ENCODE measurements at regions not wholly inside any gene's neighbourhood (a gene's known extent, or its start where the extent isn't known, plus 50 kb on each side); places are given as distances from the start of the nearest gene placed in this dataset.

DNA sequence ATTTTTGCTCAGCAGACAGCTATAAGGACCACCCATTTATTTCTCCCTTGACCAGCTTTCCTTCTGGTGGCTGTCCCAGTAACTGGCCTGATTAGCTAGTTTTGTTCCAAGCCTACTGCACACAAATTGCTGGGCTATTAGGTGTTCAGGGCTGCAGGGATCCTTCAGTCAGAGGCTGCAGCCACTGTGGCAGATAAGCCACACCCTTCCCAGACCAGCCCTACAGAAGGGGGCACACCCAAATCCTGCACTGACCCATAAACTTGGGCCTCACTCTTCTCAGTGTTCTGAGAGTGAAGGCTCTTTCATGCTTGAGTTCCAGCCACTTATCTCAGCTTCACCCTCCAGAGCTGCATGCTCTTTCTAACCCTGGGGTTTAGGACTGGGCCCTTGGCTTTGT lies 200.0 kb downstream of the AASDHPPT start:
- no peaks in the 10 kb centered on the region for H3K36me3 ChIP-seq (ENCODE audit: control insufficient read depth, insufficient read depth, low read length, severe bottlenecking)
- no peaks in the 10 kb centered on the region for H3K27me3 ChIP-seq (replicated peaks; ENCODE audit: control insufficient read depth, insufficient read depth, low read length)
- H3K9me3 ChIP-seq (ENCODE audit: control insufficient read depth, low read length), result no peaks in the 10 kb centered on the region
- no peak overlapping the region for H3K4me3 ChIP-seq (ENCODE audit: low read length)
- H3K4me1 ChIP-seq (ENCODE audit: control insufficient read depth, insufficient read depth, low read length), result peaks cover 18% of the 10 kb centered on the region
- no peak overlapping the region for H3K9ac ChIP-seq (ENCODE audit: low read length)
- DNase-seq (ENCODE audit: low read depth), result no peak

DNA sequence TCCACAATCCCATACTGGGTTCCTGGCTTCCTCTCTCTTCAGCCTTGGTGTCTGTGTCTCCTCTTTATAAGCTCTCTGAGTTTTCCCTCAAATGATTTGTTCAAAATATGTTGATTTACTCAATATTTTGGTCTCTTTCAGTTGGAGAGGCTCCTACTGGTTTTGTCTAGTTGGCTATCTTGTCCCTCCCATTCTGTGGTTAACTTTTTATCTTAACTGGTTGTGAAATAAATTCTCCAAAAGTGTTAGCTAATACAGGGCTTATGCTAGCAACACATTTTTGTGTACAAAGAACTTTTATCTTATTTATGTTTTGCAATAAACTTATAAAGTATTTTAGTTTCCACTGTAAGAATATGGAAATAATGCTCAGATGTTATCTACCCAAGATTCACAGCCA lies 200.9 kb downstream of the AASDHPPT start:
- Histone ChIP-seq H3K4me3 (ENCODE audit: low read length) (no peak overlapping the region), H3K36me3 (ENCODE audit: control insufficient read depth, insufficient read depth, low read length, severe bottlenecking) (no peaks in the 10 kb centered on the region), H3K9me3 (ENCODE audit: control insufficient read depth, low read length) (no peaks in the 10 kb centered on the region), H3K9ac (ENCODE audit: low read length) (no peak overlapping the region), H3K4me1 (ENCODE audit: control insufficient read depth, insufficient read depth, low read length) (peaks cover 18% of the 10 kb centered on the region), H3K27me3 (replicated peaks; ENCODE audit: control insufficient read depth, insufficient read depth, low read length) (no peaks in the 10 kb centered on the region)
- peak; percentile 51 for DNase-seq (ENCODE audit: low read depth)

DNA sequence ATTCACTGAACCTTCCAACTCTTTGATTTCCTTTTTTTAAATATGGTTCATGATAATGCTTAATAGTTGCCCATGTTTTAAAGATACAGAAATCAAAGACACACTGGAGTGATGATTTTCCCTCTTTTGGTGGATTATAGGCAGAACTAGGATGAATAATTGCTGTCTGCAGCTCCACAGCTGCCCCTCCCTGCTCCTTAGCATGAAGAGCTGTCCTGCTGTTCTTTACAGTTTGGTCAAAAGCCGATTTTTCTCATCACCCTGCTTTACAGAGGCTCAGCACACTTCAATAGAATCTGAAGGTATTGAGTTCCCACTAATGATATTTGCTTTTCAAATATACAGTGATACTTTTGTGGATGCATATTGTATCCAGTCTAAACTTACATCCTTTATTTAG lies 202.6 kb downstream of the AASDHPPT start:
- DNase-seq (ENCODE audit: low read depth), result no peak
- H3K9ac ChIP-seq (ENCODE audit: low read length), result no peak overlapping the region
- no peak overlapping the region for H3K4me3 ChIP-seq (ENCODE audit: low read length)
- peaks cover 18% of the 10 kb centered on the region for H3K4me1 ChIP-seq (ENCODE audit: control insufficient read depth, insufficient read depth, low read length)
- H3K27me3 ChIP-seq (replicated peaks; ENCODE audit: control insufficient read depth, insufficient read depth, low read length), result no peaks in the 10 kb centered on the region
- no peaks in the 10 kb centered on the region for H3K36me3 ChIP-seq (ENCODE audit: control insufficient read depth, insufficient read depth, low read length, severe bottlenecking)
- H3K9me3 ChIP-seq (ENCODE audit: control insufficient read depth, low read length), result no peaks in the 10 kb centered on the region

DNA sequence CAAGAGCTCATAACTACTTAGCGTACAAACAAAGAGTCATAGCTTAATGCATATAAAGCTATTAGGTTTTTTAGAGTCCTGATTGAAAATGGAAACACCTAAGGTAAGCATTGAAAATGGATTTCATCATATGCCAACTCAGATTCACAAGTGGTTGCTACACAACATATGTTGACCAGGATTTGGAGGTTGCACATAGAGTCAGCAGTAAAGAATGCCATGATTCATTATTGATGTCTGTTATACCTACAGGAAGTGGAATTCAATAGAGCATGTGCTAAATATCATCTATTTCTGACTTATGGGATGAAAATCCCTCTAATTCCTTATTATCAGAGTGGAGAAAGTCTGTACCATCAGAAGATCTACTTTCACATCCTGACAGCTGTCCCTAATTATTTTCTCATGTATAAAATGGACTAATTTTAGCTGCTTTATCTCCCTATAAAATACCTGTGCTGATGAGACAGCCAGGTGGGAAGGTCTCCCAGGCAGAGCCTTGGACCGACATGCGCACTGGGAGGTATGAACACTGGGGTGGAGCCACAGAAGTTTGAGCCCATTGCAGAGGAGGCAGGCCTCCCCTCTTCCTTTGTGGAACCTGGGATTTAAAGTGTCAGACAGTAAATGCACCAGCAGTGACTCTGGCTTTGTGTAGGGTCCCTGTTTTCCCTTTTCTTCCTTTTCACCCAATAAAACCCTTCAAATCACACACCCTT lies 204.2 kb downstream of the AASDHPPT start:
- DNase-seq (ENCODE audit: low read depth), result peak; percentile 75
- H3K4me3 ChIP-seq (ENCODE audit: low read length), result no peak overlapping the region
- no peak overlapping the region for H3K9ac ChIP-seq (ENCODE audit: low read length)
- H3K4me1 ChIP-seq (ENCODE audit: control insufficient read depth, insufficient read depth, low read length), result peaks cover 15% of the 10 kb centered on the region
- no peaks in the 10 kb centered on the region for H3K36me3 ChIP-seq (ENCODE audit: control insufficient read depth, insufficient read depth, low read length, severe bottlenecking)
- H3K27me3 ChIP-seq (replicated peaks; ENCODE audit: control insufficient read depth, insufficient read depth, low read length), result no peaks in the 10 kb centered on the region
- no peaks in the 10 kb centered on the region for H3K9me3 ChIP-seq (ENCODE audit: control insufficient read depth, low read length)

DNA sequence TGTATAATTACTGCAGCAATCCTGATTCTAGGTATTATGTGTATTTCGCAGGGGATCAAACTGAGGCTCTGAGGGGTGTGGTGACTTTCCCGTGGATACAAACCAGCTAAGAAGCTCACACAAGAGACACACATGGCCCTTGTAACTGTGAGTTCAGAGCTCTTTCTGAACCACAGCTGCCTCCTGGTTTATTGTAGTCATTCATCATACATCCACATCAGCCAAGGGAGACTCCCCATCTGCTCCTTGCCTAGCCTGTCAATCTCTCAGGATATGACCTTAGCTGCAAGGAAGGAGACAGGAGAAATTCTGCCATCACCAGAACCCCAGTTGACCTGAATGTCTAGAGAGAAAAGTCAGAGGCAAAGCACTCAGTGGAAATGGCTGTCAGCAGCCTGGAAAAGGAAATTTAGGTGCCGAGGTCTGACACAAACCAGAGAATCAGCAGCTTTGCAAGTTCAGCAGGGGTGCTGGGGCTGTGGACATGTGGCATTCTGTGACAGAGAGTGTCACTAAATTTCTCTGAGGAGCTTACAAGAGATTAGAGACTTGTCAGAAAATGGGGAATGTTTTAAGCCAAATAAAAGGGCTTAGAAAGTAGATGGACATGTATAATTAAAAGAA lies 209.5 kb downstream of the AASDHPPT start:
- Histone ChIP-seq H3K4me3 (ENCODE audit: low read length) (no peak overlapping the region), H3K4me1 (ENCODE audit: control insufficient read depth, insufficient read depth, low read length) (no peaks in the 10 kb centered on the region), H3K9ac (ENCODE audit: low read length) (no peak overlapping the region), H3K27me3 (replicated peaks; ENCODE audit: control insufficient read depth, insufficient read depth, low read length) (no peaks in the 10 kb centered on the region), H3K9me3 (ENCODE audit: control insufficient read depth, low read length) (no peaks in the 10 kb centered on the region), H3K36me3 (ENCODE audit: control insufficient read depth, insufficient read depth, low read length, severe bottlenecking) (no peaks in the 10 kb centered on the region)
- no peak for DNase-seq (ENCODE audit: low read depth)

DNA sequence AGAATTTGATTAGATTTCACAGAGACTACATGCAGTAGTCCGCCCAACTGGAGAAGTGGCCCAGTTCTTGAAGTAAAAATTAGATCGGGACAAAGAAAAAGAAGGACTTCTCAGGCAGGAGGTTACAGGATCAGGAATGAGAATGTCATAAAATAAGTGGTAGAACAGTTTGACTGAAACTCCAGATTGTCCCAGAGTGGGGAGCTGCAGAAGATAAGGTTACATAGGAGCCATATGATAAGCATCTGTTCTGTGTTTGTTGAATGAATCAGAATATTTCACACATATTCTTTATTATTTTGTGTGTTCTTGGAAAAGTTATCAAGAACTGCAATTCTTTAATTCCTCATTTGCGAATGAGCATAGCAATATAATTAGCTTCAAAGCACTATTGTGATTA lies 210.6 kb downstream of the AASDHPPT start:
- no peak overlapping the region for H3K9ac ChIP-seq (ENCODE audit: low read length)
- DNase-seq (ENCODE audit: low read depth), result no peak
- no peaks in the 10 kb centered on the region for H3K4me1 ChIP-seq (ENCODE audit: control insufficient read depth, insufficient read depth, low read length)
- H3K27me3 ChIP-seq (replicated peaks; ENCODE audit: control insufficient read depth, insufficient read depth, low read length), result no peaks in the 10 kb centered on the region
- no peaks in the 10 kb centered on the region for H3K36me3 ChIP-seq (ENCODE audit: control insufficient read depth, insufficient read depth, low read length, severe bottlenecking)
- no peak overlapping the region for H3K4me3 ChIP-seq (ENCODE audit: low read length)
- H3K9me3 ChIP-seq (ENCODE audit: control insufficient read depth, low read length), result no peaks in the 10 kb centered on the region

DNA sequence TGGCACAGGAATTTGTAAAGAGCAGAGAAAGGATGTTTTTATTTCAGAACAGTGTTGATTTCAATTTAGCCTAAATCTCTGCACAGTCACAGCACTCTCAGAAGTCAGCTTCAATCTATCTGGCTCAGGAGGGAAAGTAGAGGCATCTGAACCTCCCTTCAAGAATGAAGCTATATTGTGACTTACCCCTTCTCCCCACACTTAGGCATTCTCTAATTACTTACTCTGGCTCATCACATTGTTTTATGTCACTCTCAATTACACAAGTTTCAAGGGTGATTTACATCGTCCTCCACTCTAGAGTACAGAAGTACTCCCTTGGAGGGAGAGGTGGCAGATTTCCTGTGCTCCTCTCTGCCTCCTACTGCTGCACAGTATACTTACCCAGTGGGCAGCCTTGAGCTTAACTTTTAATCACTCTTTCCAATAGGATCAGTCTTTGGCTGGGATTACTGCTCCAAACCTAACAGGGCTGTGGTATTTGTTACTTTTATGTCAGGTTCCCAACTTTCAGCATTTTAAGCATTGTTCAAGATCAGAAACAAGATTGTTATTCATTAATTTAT lies 211.4 kb downstream of the AASDHPPT start:
- H3K4me3 ChIP-seq (ENCODE audit: low read length), result no peak overlapping the region
- H3K27me3 ChIP-seq (replicated peaks; ENCODE audit: control insufficient read depth, insufficient read depth, low read length), result no peaks in the 10 kb centered on the region
- DNase-seq (ENCODE audit: low read depth), result no peak
- H3K9ac ChIP-seq (ENCODE audit: low read length), result no peak overlapping the region
- no peaks in the 10 kb centered on the region for H3K9me3 ChIP-seq (ENCODE audit: control insufficient read depth, low read length)
- H3K36me3 ChIP-seq (ENCODE audit: control insufficient read depth, insufficient read depth, low read length, severe bottlenecking), result no peaks in the 10 kb centered on the region
- no peaks in the 10 kb centered on the region for H3K4me1 ChIP-seq (ENCODE audit: control insufficient read depth, insufficient read depth, low read length)

DNA sequence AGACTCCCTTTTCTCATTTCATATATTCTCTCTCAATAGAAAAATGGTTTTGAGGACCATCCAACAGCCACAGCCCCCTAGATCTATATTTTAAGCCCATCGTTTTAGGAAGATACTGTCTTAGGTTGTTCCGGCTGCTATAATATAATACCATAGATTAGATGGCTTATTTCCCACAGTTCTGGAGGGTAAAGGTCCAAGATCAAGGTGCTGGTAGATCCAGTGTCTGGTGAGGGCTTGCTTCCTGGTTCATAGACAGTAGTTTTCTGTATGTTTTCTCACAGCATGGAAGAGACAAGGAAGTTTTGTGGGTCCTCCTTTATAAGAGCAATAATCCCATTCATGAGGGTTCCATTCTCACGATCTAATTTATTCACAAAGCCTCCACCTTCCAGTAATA lies 215.1 kb downstream of the AASDHPPT start:
- Histone ChIP-seq H3K9ac (ENCODE audit: low read length) (no peak overlapping the region), H3K4me3 (ENCODE audit: low read length) (no peak overlapping the region), H3K36me3 (ENCODE audit: control insufficient read depth, insufficient read depth, low read length, severe bottlenecking) (no peaks in the 10 kb centered on the region), H3K4me1 (ENCODE audit: control insufficient read depth, insufficient read depth, low read length) (no peaks in the 10 kb centered on the region), H3K27me3 (replicated peaks; ENCODE audit: control insufficient read depth, insufficient read depth, low read length) (no peaks in the 10 kb centered on the region), H3K9me3 (ENCODE audit: control insufficient read depth, low read length) (no peaks in the 10 kb centered on the region)
- no peak for DNase-seq (ENCODE audit: low read depth)

DNA sequence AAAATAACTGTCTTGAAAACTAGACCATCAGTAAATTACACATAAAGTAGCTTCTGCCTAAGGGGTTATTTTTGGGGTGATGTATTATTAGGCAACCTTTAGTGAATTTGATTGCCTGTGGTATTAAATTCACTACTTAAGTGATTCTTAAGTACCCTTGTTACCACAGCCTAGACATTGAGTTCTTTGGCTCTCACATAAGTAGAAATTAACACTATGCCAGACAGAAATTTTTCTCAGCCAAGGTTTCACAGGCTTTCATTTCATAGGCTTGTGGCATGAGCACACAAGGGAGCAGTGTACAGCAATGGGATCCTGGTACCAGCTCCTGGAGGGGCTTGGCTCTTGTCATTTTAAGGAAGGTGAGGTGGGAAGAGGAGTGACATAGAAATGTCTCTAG lies 218.5 kb downstream of the AASDHPPT start:
- Histone ChIP-seq H3K27me3 (replicated peaks; ENCODE audit: control insufficient read depth, insufficient read depth, low read length) (no peaks in the 10 kb centered on the region), H3K36me3 (ENCODE audit: control insufficient read depth, insufficient read depth, low read length, severe bottlenecking) (no peaks in the 10 kb centered on the region), H3K4me3 (ENCODE audit: low read length) (no peak overlapping the region), H3K4me1 (ENCODE audit: control insufficient read depth, insufficient read depth, low read length) (no peaks in the 10 kb centered on the region), H3K9me3 (ENCODE audit: control insufficient read depth, low read length) (no peaks in the 10 kb centered on the region), H3K9ac (ENCODE audit: low read length) (no peak overlapping the region)
- no peak for DNase-seq (ENCODE audit: low read depth)

DNA sequence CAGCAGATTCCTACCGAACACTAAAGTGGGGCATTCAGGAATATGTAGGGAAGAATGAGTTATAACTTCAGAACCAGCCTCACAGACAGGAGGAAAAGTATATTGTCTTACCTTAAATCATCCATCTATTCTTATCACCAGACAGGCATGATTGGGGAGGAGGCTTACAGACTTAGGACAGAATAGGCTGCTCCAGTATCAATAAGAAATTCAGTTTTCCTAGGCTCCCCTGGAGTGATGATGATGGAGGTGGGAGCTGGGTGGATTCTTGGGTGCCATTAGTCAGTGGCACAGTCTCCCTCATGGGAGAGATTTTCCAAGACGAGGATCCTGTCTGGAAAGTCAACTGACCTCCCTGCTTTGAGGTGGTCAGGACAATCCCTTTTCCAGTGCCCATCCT lies 225.0 kb downstream of the AASDHPPT start:
- DNase-seq (ENCODE audit: low read depth), result no peak
- Histone ChIP-seq H3K9me3 (ENCODE audit: control insufficient read depth, low read length) (no peaks in the 10 kb centered on the region), H3K27me3 (replicated peaks; ENCODE audit: control insufficient read depth, insufficient read depth, low read length) (no peaks in the 10 kb centered on the region), H3K4me3 (ENCODE audit: low read length) (no peak overlapping the region), H3K4me1 (ENCODE audit: control insufficient read depth, insufficient read depth, low read length) (no peaks in the 10 kb centered on the region), H3K9ac (ENCODE audit: low read length) (no peak overlapping the region), H3K36me3 (ENCODE audit: control insufficient read depth, insufficient read depth, low read length, severe bottlenecking) (no peaks in the 10 kb centered on the region)

DNA sequence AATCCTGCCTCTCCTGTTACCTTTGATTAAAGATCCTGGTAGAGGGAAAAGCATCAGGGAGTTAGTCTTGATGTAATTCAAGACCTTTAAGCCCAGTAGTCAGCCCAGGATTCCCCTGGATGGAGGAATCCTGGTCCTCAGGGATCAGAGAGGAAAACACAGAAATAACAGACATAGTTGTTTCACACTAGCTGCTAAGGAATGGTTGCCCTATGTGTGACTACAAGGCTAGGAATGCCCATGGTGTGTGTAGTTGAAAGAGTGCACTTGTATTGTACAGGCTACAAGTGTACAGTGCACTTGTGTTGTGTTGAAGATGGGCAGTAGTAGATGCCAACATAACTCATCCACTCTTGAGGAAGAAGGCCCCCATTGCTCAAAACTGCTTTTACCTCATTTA lies 226.8 kb downstream of the AASDHPPT start:
- peak; percentile 59 for DNase-seq (ENCODE audit: low read depth)
- H3K27me3 ChIP-seq (replicated peaks; ENCODE audit: control insufficient read depth, insufficient read depth, low read length), result no peaks in the 10 kb centered on the region
- H3K4me3 ChIP-seq (ENCODE audit: low read length), result no peak overlapping the region
- H3K36me3 ChIP-seq (ENCODE audit: control insufficient read depth, insufficient read depth, low read length, severe bottlenecking), result no peaks in the 10 kb centered on the region
- no peak overlapping the region for H3K9ac ChIP-seq (ENCODE audit: low read length)
- H3K9me3 ChIP-seq (ENCODE audit: control insufficient read depth, low read length), result no peaks in the 10 kb centered on the region
- no peaks in the 10 kb centered on the region for H3K4me1 ChIP-seq (ENCODE audit: control insufficient read depth, insufficient read depth, low read length)

All from adipocyte (in vitro differentiated cells).